NCI-H1048 (cell line): ENCODE measurements at regions not wholly inside any gene's neighbourhood (a gene's known extent, or its start where the extent isn't known, plus 50 kb on each side); places are given as distances from the start of the nearest gene placed in this dataset.

Source experiments
- DNase-seq: peaks from one replicate; lab custom pipeline; 2025; lab: John Stamatoyannopoulos, UW

DNA sequence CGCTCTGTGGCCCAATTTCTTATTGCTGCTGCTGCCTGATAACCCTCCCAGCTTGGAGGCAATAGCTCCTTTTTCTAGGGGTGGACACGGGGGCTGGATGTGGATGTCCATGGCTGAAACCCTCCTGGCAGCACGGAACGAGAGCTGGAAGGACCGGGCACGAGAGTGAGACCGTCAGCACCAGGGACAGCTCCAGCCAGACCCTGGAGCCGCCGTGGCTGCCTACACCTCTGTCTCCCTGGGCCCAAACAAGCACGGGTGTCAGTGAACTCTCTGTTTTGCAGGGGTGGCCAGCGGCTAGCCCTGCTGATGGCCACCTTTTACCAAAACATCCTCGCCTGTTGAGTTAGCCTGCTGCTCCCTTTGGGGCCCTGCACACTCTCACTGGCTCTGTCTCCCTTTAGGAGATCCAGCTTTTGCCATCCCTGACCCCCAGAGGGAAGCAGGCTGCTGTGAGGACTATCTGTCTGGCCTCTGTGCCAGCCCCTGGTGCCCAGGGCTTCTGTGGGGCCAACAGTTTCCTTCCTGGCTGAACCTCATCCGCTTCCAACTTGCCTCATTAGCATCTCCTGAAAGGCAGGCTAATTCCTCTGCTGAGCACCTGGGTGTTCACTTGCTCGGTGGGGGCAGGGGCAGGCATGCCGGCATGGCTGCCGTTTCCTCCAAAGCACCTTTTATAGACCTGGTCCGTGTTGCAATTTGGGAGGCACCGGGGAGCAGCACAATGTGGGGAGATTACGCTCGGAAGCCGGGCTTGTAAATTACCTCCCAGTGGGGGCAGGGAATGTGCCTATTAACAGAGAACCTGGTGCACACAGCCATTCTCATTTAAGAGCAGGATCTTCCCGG is 118.1 kb downstream of the ENGASE start:
- DNase-seq: no peak

DNA sequence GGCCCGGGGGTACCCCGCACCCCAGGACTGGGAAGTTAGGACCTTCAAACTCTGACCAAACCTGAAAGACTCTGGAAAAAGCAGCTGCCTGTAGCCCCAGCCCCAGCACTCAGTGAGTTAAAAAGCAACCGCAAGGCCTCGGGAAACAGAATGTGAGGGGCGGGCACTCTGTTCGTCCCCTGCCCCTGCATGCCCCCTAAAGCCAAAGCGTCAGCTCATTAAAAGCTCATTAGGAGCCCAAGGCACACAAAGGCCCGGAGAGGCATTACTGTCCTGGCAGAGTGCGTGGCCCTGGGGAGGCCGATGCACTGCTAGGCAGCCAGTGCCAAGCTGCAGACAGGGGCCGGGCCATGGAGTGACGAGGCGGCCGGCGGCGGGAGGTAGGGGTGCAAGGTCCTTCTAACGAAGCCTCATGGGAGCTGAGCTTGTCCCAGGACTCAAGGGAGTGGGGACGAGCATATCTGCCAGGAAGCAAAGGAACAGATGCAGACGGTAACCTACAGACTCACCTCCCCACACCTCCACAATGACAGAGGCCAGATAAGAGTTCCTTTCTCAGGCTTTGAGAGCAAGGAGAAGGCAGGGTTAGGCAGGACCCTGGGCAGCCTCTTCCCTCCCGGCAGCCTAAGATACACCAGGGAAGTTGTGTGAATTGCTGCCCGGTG is 116.8 kb downstream of the ENGASE start:
- DNase-seq: no peak

DNA sequence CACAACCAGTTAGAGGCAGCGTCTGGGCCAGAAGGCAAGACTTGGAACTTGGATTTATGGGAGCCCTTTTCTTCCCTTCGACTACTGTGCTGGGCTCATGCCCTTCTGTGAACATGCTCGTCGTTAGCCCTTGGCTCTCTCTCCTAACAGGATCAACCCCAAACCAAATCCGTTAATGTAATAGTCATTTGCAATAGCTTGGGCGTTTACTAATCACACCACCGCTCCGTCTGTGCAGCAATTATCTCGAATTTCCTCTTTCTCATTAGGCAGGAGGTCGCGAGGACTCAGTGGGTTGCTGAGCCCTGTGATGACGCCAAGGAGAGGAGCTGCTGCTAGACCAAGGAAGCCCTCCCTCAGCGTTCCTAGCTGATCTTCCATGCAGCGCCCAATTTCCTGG is 114.7 kb downstream of the ENGASE start:
- DNase-seq: no peak

DNA sequence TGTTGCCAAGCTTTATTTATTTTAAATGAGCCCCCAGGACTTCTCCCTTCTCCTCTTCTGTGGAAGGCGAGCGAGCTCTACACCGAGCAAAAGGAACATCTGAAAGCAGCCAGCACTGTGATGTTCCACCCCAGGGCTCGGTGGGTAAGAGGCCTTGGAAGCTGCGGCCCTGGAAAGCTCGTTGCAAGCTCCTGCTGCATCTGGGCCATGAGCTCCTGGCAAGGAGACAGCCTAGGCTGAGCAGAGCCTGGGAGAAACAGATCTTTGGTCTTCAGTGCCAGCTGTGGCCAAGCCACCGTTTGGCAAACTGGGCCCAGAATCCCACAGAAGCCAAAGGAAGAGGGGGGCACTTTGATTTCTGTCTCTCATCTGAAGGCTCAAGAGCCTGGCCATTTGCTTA is 114.1 kb downstream of the ENGASE start:
- DNase-seq: no peak

DNA sequence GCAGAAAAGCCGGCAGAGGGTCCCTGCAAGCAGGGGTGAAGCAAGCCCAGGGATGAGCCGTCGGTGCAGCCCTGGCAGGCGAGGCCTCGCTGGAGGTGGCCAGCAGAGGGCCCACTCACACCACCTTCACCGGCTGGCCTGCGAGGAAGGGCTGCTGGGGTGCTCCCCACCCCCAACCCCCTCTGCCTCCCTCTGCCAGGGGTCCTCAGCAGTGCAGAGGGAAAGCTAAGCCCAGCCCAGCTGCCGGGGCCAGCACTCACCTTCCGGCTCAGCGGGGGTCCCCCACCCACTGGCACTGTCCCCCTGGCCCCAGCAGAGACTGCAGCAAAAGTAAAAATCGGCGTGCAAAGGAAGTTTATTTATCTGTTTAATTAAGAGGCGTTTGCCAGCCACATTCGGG is 113.4 kb downstream of the ENGASE start:
- DNase-seq: no peak

DNA sequence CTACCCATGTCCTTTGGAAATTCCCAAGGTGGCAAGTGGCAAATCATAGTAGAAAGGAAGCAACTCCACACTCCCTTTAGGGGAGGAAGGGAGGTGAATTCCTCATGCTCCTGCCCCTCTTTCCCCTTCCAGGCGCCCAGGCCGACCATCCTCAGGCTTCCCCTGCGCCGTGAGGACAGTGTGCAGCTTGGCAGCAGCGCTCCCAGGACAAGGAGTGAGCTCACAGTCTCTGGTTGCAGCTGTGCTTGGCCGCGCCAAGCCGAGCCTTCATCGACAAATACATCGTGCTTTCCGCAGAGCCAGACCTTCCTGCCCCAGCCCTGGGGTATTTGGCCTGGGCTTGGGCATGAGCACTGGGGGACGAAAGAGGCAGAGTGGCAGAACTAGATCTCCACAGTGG is 112.6 kb downstream of the ENGASE start:
- no peak for DNase-seq

DNA sequence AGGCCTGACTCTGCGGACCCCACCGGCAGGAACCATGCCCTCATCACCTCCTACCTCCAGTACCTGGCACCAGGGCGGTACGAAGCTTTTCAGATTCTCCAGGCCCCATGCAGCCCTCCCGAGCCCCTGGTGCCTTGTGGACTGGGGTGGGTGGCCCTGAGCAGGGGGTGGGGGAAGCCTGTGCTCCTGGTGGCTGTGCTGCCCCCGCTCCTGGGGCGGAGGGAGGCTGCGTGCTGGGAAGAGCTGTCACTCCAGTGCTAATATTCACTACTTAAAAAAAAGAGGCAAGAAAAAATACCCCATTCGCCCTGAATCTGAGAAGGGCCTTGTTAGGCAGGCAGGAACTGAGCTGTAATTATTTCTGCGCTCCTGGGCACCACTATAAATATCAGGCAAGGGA is 111.8 kb downstream of the ENGASE start:
- DNase-seq: no peak

DNA sequence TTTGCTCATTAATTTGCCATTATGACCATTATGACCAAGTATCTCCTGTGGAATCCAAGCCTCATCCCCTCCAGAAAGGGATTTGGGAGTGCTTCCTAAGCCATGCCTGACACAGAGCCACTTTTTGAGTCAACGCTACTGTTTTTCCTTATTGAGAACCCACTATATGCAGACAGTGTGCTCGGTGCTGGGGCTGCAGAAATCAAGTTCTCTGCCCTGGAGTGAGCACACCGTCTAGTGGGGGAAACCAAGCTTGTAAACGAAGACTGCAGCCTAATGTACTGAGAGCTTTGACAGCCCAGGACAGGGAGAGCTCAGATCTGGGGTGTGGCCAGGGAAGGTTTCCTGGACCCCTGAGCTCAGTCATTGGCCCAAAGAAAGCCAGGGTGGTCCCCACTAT is 111.0 kb downstream of the ENGASE start:
- no peak for DNase-seq

DNA sequence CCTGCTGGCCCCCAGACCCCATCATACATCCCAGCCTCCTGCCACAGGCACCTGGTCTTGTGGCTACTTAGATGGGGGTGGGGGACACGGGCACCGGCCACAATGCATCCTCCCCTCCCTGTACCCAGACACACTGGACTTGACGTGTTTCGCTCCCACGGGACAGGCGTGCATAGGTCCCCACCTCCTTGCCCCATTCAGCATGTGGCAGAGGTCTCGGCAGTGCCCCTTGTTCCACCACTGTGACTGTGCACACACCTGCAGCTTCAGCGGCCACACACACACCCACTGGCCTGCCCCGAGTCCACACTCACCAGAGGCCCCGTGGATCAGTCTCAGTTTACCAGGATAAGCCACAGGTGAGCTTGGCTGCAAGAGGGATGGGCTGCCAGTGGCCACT is 109.6 kb downstream of the ENGASE start:
- no peak for DNase-seq

DNA sequence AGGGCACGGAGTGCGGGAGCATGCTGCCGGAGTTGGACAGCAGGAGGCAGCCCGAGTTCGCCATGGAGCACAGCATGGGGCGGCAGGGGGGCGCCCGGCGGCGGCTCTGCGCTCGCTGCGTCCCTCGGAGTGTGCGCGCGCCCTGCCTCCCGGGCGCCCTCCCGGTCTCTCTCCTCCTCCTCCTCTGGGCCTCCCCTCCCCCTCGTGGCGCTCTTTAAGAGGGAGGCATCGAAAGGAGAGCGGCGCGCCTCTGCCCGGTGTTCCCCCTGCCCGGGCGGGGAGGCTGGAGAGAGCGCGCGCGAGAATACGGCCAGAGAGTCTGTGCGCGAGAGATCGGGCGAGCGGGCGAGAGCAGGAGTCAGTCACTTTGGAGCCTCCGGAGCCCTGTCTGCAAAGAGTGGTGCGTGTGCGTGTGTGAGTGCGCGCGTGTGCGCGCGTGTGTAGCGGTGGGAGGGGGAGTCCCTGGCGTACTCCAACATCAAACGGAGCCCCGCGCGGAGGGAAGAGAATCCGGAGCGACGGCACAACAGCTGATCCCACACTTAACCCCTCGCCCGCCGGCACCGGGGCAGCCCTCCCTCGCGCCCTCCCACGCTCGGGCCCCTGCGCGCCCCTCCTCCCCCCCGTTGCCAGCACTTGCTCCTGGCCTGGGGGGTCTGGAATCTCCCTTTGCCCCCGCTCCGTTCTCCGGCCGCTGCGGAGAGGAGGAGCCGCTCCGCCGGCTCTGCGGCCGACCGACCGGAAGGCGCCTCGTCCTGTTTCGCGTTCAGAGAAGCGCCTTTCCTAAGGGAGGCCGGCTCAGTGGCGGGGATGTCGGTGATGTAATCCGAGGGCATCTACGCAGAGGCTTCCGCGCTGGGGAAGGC is 108.9 kb downstream of the ENGASE start:
- no peak for DNase-seq

DNA sequence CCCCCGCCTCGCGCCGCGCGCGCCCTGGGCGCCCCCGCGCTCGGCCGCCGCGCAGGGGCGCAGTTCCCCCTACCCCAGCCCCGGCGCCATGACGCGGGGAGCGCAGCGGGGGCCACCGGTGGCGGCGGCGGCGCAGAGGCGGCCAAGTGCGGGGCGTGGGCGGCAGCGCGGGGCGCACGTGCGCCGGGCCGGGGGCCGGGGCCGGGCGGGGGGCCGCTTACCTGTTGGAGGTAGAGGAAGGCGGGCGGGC is 108.3 kb downstream of the ENGASE start:
- DNase-seq: no peak

DNA sequence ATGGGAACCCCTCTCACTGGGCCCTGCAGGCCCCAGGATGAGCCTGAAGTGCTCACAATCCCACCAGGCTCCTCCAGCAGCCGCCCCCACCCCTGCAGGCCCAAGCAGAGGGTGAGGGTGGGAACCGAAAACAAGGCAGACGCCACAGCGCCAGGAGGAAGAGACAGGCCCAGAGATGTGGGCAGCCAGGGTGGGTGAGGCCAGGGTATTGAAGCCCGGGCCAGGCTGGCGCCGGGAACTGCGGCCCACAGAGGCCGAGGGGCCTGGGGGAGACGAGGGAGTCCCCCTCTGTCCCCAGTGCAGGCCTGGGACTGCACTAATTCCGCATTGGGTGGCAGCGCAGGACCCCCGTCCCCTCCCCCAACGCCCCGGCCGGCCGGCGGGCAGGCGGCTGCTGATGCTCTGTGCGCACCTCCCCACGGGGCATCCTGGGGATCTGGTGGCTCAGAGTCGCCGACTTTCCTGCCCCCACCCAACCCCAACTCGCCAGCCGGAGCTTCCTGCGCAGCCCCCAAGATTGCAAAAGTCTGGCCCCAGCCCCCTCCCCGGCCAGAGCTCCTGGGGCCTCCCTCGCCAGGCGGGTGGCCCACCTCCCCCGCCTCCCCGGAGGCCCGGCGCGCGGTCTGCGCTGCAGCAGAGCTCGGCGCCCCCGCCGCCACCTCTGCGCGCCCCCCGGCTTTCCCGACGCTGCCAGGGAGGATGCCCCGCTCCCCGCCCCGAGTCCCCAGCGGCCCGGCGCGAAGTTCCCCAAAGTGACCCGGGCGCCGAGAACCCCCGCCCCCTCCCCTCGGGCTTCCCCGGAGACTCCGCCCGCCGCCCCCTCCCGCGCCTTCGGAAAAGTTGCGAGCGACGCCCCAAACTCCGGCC is 107.8 kb downstream of the ENGASE start:
- no peak for DNase-seq

DNA sequence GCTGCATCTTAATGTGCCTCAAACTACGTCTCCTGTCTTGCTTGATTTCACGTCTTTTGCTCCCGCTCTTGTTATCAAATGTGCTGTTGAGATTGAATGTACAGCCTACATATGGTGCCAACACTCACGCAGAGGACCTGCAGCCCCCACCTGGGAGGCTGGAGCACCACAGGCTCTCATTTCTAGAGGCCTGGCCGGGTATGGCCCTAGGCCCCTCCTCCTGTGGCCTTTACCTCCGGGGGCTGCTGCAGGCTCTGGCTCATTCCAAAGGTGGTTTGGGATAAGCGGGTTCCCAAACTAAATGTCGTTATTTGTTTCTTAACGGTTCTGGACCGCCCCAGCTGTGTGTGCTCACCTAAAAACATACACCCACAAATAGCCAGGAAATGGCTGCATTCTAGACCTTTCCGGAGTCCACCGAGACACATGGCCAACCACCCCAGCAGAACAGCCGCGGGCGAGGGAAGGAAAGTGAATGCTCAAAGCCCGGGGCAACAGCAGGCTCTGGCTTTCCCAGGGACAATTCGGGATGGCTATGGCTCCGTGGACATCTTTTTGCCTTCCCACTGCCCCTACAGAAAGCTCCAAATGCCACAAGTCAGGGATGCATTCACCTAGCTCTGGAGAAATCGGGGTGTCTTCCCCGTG is 105.9 kb downstream of the ENGASE start:
- no peak for DNase-seq

DNA sequence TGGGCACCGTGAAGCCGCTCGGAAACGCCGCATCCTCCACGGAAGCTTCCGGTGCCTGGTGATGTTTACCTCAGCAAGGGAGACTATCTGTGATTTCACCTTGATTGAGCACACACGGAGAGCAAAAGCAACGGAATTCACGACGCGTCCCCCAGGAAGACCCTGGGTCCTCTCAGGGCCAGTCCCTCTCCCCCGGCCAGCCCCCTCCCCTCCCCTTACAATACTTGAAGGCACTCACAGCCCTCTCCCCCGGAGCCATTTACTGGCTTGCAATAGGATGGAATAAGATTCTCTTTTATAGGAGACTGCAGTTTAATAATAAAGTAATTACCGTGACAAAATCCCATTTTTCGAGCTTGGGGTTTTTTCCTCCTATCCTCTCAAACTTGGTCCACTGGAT is 104.7 kb downstream of the ENGASE start:
- DNase-seq: no peak

DNA sequence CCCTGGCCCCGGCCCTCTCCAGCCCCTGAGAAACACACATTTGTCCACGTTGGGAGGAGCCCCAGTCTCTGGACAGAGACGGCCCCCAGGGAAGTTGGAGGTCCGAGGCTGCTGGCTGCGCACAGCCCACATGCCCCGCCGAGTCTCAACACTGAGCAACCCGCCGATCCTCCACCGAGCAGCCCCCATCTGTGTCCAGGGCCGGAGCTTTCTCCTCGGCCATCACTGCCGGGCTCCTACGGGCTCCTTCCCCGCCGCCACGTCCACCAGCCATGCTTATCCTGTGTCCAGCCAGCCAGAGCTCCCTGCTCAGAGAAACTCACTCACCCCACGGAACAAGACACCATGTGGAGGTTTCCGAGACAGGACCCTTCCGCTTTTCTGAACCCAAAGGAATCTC is 103.3 kb downstream of the ENGASE start:
- no peak for DNase-seq

DNA sequence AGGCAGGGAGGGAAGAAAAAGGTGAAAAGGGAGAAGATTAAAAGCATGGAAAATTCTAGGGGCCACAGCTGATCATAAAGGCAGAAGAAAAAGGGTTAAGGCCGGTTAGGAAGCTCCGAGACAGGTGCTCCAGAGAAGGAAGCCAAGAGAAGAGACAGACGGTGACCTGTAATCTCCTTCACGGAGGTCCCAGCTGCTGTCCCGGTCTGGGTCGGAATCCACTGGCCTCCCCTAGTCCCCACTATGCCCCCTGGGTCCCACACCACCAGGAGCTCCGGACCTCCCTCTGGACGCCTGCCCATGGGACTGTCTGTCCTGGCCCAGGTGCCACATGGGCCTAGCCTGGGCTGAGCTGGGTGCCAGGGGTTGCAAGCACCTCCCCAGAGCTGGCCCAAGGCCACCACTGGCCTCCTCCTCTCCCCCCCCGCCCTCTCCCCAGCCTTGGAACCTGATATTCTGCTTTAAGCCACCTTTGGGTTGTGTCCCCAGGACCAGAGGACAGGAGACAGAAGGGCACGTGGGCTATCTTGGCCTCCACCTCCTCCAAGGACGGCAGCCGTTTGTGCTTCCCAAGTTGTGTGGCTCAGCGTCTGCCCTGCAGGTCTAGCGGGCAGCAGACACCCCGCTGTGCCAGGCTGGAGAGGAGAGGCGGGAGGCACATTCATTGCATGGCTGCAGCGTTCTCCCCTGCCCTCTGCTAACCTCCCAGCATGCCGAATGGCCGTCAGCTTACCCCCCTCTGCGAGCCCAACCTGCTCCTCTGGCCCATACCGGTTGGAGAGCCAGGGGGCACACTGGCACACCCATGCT is 102.4 kb downstream of the ENGASE start:
- DNase-seq: no peak

DNA sequence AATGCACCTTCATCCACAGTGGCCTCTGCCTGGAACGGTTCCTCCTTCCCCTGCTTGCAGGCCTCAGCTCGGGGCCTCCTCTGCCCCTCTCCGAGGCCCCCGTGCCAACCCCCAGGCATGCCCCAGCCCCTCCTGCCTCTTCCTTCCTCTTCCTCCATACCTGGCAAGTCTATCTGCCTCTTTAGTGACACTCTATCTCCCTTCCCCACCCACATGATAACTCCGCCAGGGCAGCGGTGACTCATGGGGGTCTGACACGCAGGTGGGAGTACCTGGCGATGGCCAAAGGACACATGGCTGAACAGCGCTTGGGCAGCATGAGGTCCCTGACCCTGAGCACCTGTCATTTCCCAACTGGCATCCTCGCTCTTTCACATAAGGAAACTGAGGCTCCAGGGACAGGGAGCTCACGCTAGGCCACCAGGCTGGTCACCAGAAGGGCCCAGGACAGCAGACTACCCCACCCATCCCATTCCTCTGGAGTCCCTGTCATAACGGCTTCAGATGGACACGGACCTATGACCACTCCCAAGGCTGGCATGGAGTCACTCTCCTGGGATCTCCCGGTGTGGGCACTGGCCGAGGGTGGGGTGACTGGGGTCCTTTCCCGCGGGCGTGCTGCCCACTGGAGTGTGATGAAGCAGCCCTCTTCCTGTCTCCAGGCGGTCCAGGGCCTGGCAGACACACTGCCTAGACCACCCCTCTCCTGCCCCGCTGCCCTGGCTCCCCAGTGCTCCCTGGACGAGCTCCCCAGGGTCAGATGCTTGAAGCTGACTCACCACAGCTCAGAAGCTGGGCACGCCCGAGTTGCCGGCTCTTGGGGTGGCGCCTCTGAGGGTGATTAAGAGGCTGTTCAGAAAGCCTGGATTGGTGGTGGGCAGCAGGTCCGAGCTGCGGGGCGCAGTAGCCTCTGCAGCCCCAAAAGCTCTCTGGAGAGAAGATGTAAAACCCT is 100.6 kb downstream of the ENGASE start:
- DNase-seq: no peak

DNA sequence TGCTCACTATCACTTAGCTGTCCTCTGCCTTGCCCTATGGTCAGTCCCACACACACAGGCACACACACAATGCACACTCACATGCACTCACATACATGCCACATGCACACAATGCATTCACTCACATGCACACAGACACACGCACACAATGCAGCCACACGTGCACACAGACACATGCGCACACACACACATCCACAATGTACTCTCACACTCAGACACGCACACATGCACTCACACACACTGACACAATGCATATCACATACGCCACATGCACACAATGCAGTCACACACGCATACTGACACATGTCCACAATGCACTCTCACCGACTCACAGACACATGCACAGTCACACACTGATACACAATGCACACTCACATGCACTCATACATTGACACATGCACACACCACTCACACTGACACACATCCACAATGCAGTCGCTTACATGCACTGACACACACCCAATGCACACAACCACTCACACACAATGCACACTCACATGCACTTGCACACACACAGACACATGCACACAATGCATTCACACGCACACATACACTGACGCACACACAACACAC is 99.7 kb downstream of the ENGASE start:
- no peak for DNase-seq

DNA sequence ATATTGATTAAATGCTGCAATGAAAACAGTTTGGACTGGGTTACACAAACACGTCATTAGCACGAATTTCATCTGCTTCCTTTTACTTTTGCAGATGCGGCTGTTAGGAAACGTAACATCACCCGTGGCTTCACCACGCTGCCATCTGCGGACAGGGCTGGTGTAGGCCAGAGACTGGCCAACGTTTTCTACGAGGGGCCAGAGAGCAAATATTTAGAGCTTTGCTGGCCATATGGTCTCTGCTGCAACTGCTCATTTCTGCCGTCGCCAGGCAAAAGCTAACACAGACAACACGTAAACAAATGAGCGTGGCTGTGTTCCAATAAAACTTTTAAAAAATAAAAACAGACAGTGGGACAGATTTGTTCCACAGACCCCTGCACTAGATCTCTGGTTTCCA is 96.6 kb downstream of the ENGASE start:
- no peak for DNase-seq
